Testis (tissue), 2 donors: ENCODE measurements at regions not wholly inside any gene's neighbourhood (a gene's known extent, or its start where the extent isn't known, plus 50 kb on each side); places are given as distances from the start of the nearest gene placed in this dataset.

Experiments used
- DNase-seq: peaks from one replicate; pipeline ENCODE4 v3.0.0-alpha.2; 2019
- H3K27ac ChIP-seq, 2 donors: fragments of 200-600 bp; sonication (generic); one replicate each; pipeline ENCODE4 v1.5.1; 2019
- H3K27me3 ChIP-seq: fragments of 200-600 bp; sonication (generic); one replicate; pipeline ENCODE4 v1.5.1; 2019
- H3K36me3 ChIP-seq: fragments of 200-600 bp; sonication (generic); one replicate; pipeline ENCODE4 v1.5.1; 2017; ENCODE audit warnings: low read depth; ENCODE audit errors: missing control alignments
- H3K4me1 ChIP-seq: fragments of 200-600 bp; sonication (generic); one replicate; pipeline ENCODE4 v1.5.1; 2019
- H3K4me3 ChIP-seq, 2 donors: fragments of 200-600 bp; sonication (generic); one replicate each; pipeline ENCODE4 v1.5.1; 2017 to 2019
- H3K9me3 ChIP-seq: fragments of 200-600 bp; sonication (generic); one replicate; pipeline ENCODE4 v1.5.1; 2017
- POLR2A ChIP-seq: fragments of 450-650 bp; IDR thresholded peaks from one replicate; pipeline ENCODE4 v1.6.1; 2017; ENCODE audit warnings: antibody characterized with exemption, mild to moderate bottlenecking, moderate library complexity
- WGBS, 2 donors: methylation state at CpG; one replicate each; pipeline ENCODE4 v1.1.5; 2018; 5-methylcytosine and 5-hydroxymethylcytosine counted together
- intact Hi-C: fragments of 100-400 bp; cut with DNase I; formaldehyde crosslinking; loops from one replicate; pipeline ENCODE4 v1.15.1; 2023; ENCODE audit warnings: low total_unique reads
- TF ChIP-seq, protein P1 (sequence below), 3 experiments: fragments of 450-650 bp in 2 of 3; fragments of 200-600 bp in 1 of 3; sonication (generic) in 1 of 3; IDR thresholded peaks; one replicate each; pipeline ENCODE4 v1.5.1; 2016 to 2019; ENCODE audit warnings: antibody characterized with exemption in 3 of 3, mild to moderate bottlenecking in 2 of 3, moderate library complexity in 1 of 3

- TF ChIP-seq, protein P1, sequence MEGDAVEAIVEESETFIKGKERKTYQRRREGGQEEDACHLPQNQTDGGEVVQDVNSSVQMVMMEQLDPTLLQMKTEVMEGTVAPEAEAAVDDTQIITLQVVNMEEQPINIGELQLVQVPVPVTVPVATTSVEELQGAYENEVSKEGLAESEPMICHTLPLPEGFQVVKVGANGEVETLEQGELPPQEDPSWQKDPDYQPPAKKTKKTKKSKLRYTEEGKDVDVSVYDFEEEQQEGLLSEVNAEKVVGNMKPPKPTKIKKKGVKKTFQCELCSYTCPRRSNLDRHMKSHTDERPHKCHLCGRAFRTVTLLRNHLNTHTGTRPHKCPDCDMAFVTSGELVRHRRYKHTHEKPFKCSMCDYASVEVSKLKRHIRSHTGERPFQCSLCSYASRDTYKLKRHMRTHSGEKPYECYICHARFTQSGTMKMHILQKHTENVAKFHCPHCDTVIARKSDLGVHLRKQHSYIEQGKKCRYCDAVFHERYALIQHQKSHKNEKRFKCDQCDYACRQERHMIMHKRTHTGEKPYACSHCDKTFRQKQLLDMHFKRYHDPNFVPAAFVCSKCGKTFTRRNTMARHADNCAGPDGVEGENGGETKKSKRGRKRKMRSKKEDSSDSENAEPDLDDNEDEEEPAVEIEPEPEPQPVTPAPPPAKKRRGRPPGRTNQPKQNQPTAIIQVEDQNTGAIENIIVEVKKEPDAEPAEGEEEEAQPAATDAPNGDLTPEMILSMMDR (IDR thresholded peaks at IDR 0.05) = peak; percentile 32 to 64 (median 38)
- TF ChIP-seq POLR2A = no peak
- H3K27ac ChIP-seq = peak overlapping the region in 1 of 2 donors; percentile 22
- no peaks in the 10 kb centered on the region for H3K4me1 ChIP-seq
- peak; percentile 64 for DNase-seq
- 67 to 69% methylated on average over 7 of the region's 7 CpGs for WGBS, 2 donors
- H3K9me3 ChIP-seq = no peaks in the 10 kb centered on the region
- H3K4me3 ChIP-seq = no peak overlapping the region
- intact Hi-C loops = no loop called here
- H3K36me3 ChIP-seq = no peaks in the 10 kb centered on the region
- H3K27me3 ChIP-seq = no peaks in the 10 kb centered on the region
Observed at GRCh38 chr9:108272349-108272899, 583.4 kb downstream of the ACTL7B start.

- Histone ChIP-seq H3K36me3 (no peaks in the 10 kb centered on the region), H3K27me3 (no peaks in the 10 kb centered on the region), H3K4me1 (no peaks in the 10 kb centered on the region), H3K27ac (peak overlapping the region in 1 of 2 donors; percentile 22), H3K9me3 (no peaks in the 10 kb centered on the region), H3K4me3 (no peak overlapping the region)
- WGBS, 2 donors = 73 to 79% methylated on average over 5 of the region's 5 CpGs
- TF ChIP-seq, protein P1 (IDR thresholded peaks at IDR 0.05) = no peak
- TF ChIP-seq POLR2A = no peak
- no peak for DNase-seq
- intact Hi-C loops = no loop called here
Observed at GRCh38 chr9:108271646-108272348, 584.0 kb downstream of the ACTL7B start.

GRCh38 chr9:108271236-108271635, 584.5 kb downstream of the ACTL7B start:
- DNase-seq = no peak
- Histone ChIP-seq H3K4me1 (no peaks in the 10 kb centered on the region), H3K9me3 (no peaks in the 10 kb centered on the region), H3K36me3 (no peaks in the 10 kb centered on the region), H3K27me3 (no peaks in the 10 kb centered on the region), H3K4me3 (no peak overlapping the region), H3K27ac (no peak overlapping the region)
- TF ChIP-seq POLR2A = no peak
- TF ChIP-seq, protein P1 (IDR thresholded peaks at IDR 0.05) = no peak
- WGBS, 2 donors = 95 to 97% methylated on average over 7 of the region's 7 CpGs
- intact Hi-C loops = no loop called here

DNA sequence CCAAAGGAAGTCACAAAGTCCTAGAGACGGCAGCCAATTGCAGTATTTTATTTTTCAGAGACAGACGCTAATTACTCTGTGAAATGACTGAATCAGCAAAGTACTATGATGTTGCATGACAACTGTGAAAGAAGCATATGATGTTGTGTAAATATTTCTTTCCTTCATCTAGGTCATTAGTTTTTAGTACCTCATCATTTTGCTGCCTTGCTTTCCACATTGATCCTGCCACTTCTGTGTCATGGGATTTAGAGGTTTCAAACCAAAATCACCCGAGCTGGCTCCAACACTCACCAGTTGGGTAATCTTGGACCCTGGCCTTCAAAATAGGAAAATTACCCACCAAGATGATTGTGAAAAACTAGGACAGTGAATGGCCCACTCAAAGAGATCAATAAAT, 585.2 kb downstream of the ACTL7B start:
- H3K4me1 ChIP-seq = no peaks in the 10 kb centered on the region
- no peak overlapping the region for H3K4me3 ChIP-seq
- no peak overlapping the region for H3K27ac ChIP-seq
- intact Hi-C loops = no loop called here
- DNase-seq = no peak
- H3K36me3 ChIP-seq = no peaks in the 10 kb centered on the region
- no peaks in the 10 kb centered on the region for H3K9me3 ChIP-seq
- 96 to 98% methylated on average over 3 of the region's 3 CpGs for WGBS, 2 donors
- TF ChIP-seq, protein P1 (IDR thresholded peaks at IDR 0.05) = no peak
- TF ChIP-seq POLR2A = no peak
- no peaks in the 10 kb centered on the region for H3K27me3 ChIP-seq

GRCh38 chr9:108270051-108270450, 585.7 kb downstream of the ACTL7B start:
- no peak for TF ChIP-seq POLR2A
- TF ChIP-seq, protein P1 (IDR thresholded peaks at IDR 0.05) = no peak
- WGBS, 2 donors = 88 to 92% methylated on average over 1 of the region's 1 CpG
- H3K4me1 ChIP-seq = no peaks in the 10 kb centered on the region
- no peak overlapping the region for H3K4me3 ChIP-seq
- no peaks in the 10 kb centered on the region for H3K27me3 ChIP-seq
- no peak for DNase-seq
- H3K36me3 ChIP-seq = no peaks in the 10 kb centered on the region
- intact Hi-C loops = no loop called here
- H3K27ac ChIP-seq = no peak overlapping the region
- H3K9me3 ChIP-seq = no peaks in the 10 kb centered on the region
